ENCODE measurements at regions not wholly inside any gene's neighbourhood (a gene's known extent, or its start where the extent isn't known, plus 50 kb on each side); places are given as distances from the start of the nearest gene placed in this dataset.

DNA sequence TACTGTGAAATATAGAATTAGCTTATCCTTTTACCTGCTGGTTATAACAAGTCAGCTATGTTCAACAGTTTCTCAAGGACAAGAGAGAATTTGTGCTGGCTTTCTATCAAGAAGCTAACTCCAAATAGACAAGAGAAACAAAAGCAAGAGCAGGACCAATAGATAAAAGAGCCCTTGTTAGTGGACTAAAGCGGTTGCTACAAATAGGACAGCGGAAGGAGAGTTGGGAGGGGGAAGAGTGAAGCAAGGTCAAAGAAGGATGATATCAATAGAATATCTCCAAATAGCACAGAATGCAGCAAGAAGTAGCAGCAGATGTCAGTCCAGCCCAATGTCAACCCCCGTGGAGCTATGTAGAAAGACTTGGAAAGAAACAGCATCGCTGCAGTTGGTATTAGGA is 53.0 kb upstream of the AKT3 start:
- no peak for FAIRE-seq
- TF ChIP-seq POLR2AphosphoS5 (IDR thresholded peaks at IDR 0.05; ENCODE audit: low read depth, low read length) (no peak), TAF1 (IDR thresholded peaks at IDR 0.05; ENCODE audit: borderline replicate concordance, low read depth, low read length) (no peak), POLR2A (IDR thresholded peaks at IDR 0.05; ENCODE audit: low read depth, low read length) (no peak)

DNA sequence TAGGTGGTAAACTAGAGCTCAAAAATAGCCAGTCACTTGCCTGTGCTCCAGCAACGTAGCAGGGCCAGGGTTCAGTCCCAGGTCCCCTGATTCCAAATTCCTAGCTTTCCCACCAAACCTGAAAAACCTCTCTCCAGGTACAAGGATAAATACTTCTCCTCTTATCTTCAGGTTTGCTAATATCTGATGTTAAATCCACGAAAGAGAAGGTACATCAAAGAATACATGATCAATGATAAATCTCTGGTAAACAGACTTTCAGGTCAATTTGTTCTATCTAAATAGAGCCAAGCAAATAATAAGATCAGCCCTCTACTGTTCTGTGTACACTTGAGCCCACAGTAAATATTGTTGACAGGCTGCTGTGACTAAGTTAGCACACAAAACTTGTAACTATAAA is 52.1 kb upstream of the AKT3 start:
- FAIRE-seq (no peak), DNase-seq (ENCODE audit: insufficient read length) (no peak)
- TF ChIP-seq POLR2A (IDR thresholded peaks at IDR 0.05; ENCODE audit: low read depth, low read length) (no peak), TAF1 (IDR thresholded peaks at IDR 0.05; ENCODE audit: borderline replicate concordance, low read depth, low read length) (no peak), POLR2AphosphoS5 (IDR thresholded peaks at IDR 0.05; ENCODE audit: low read depth, low read length) (no peak)

More for the DNA sequence above, 53.0 kb upstream of the AKT3 start:
- DNase-seq (ENCODE audit: insufficient read length), result no peak

Measured in GM12892 (cell line).